Activated naive CD4-positive, alpha-beta T cell treated with anti-CD3 and anti-CD28 coated beads, Interleukin-2, amount 50 U/mL, for 16 hours (primary cell): ENCODE measurements at regions not wholly inside any gene's neighbourhood (a gene's known extent, or its start where the extent isn't known, plus 50 kb on each side); places are given as distances from the start of the nearest gene placed in this dataset.
"Not testable (repeated sequence)": the region's sequence is repeated elsewhere in the genome, so short reads cannot be mapped to it uniquely, and the experiment has no call there.

ENCODE experiments used
- DNase-seq: peaks from one replicate; pipeline ENCODE4 v3.0.0-alpha.2; 2020

DNA sequence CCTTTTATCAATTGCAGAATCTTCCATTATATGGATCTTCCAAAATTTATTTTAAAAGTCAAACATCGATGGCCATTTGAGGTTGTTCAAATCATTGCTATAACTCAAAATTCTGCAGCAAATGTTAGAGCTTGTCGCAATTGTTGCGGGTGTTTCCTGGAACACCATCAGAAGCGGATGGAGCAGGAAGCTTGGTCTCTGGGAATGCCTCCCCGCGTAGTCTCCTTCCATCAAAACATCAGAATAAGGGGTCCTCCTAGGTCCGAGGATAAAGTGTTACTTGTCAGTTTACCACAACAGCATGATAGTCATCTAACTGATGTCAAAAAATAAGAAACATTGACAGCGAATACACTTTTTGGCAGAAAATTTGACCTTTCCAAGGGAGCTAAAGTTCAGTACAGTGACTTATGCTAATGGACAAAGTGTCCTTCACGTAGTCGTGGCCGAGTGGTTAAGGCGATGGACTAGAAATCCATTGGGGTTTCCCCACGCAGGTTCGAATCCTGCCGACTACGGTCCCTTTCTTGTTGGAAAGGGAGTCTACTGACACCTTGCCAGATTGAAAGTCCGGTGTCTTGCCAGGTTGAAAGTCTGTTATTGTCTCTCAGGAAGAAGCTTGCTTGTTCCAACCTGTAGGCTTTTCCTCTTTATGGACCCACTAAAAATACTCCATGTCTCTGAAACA lies 59.0 kb upstream of the ZNF184 start:
- no peak for DNase-seq

DNA sequence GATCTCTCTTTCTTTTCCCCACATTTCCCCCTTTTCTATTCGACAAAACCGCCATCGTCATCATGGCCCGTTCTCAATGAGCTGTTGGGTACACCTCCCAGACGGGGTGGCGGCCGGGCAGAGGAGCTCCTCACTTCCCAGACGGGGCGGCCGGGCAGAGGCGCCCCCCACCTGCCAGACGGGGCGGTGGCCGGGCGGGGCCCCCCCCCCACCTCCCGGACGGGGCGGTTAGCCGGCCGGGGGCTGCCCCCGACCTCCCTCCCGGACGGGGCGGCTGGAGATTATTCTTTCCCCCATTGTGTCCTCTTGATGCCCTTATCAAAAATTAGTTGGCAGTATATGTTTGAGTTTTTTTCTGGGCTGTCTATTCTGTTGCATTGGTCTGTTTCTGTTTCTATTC lies 56.9 kb upstream of the ZNF184 start:
- DNase-seq, result not testable (repeated sequence)

GRCh38 chr6:27528714-27529113 lies 55.8 kb upstream of the ZNF184 start:
- DNase-seq, result no peak
